ENCODE measurements at regions not wholly inside any gene's neighbourhood (a gene's known extent, or its start where the extent isn't known, plus 50 kb on each side); places are given as distances from the start of the nearest gene placed in this dataset.

DNA sequence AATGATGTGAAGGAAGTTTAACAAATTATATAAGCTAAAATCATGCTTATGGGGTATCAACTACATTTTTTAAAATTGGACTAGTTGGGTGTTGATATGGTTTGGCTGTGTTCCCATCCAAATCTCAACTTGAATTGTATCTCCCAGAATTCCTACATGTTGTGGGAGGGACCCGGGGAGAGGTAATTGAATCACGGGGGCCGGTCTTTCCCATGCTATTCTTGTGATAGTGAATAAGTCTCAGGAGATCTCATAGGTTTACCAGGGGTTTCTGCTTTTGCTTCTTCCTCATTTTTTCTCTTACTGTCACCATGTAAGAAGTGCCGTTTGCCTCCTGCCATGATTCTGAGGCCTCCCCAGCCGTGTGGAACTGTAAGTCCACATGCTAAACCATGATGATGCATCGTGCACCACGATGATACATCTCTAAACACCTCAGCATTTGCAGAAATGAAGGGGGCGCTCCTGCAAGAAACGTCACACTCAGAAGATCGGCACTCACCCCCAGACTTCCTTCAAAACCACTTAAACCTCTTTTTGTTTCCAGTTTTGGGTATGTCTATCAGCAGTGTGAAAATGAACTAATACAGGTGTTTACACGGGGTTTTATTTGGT is 340.0 kb downstream of the SHANK2 start:
- Histone ChIP-seq H3K9ac (ENCODE audit: low read length in 2 of 2) (peak overlapping the region in 1 of 2 donors; percentile 77), H3K27ac (ENCODE audit: low read length) (peak overlapping the region; percentile 98), H3K36me3 (ENCODE audit: control insufficient read depth in 2 of 2, insufficient read depth in 2 of 2, low read length in 2 of 2) (no peaks in the 10 kb centered on the region), H3K9me3 (ENCODE audit: control insufficient read depth in 2 of 2, low read length in 2 of 2) (no peaks in the 10 kb centered on the region), H3K27me3 (ENCODE audit: control insufficient read depth in 1 of 2, insufficient read depth in 2 of 2, low read length in 2 of 2) (no peaks in the 10 kb centered on the region), H3K4me3 (ENCODE audit: low read length in 2 of 2) (no peak overlapping the region), H3K4me1 (ENCODE audit: control insufficient read depth, insufficient read depth, low read length) (peaks cover 26% of the 10 kb centered on the region)

GRCh38 chr11:70913715-70914231 is 338.6 kb downstream of the SHANK2 start:
- Histone ChIP-seq H3K4me1 (ENCODE audit: control insufficient read depth, insufficient read depth, low read length) (peaks cover 17% of the 10 kb centered on the region), H3K27me3 (ENCODE audit: control insufficient read depth in 1 of 2, insufficient read depth in 2 of 2, low read length in 2 of 2) (no peaks in the 10 kb centered on the region), H3K9me3 (ENCODE audit: control insufficient read depth in 2 of 2, low read length in 2 of 2) (peaks cover 0 to 2% of the 10 kb centered on the region in 2 donors), H3K27ac (ENCODE audit: low read length) (peak overlapping the region; percentile 98), H3K4me3 (ENCODE audit: low read length in 2 of 2) (peak overlapping the region; percentile 45 to 63), H3K36me3 (ENCODE audit: control insufficient read depth in 2 of 2, insufficient read depth in 2 of 2, low read length in 2 of 2) (no peaks in the 10 kb centered on the region), H3K9ac (ENCODE audit: low read length in 2 of 2) (peak overlapping the region; percentile 77 to 87)

DNA sequence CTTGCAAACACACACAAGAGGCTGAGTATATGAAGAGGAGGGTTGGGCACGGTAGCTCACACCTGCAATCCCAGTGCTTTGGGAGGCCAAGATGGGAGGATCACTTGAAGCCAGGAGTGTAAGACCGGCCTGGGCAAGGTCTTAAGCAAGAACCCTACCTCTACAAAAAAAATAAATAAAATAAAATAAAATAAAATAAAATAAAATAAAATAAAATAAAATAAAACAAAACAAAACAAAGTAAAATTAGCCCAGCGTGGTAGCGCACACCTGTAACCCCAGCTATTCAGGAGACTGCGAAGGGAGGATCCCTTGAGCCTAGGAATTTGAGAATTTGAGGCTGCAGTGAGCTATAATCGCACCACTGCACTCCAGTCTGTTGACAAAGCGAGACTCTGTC is 337.9 kb downstream of the SHANK2 start:
- Histone ChIP-seq H3K4me3 (ENCODE audit: low read length in 2 of 2) (no peak overlapping the region), H3K27me3 (ENCODE audit: control insufficient read depth in 1 of 2, insufficient read depth in 2 of 2, low read length in 2 of 2) (no peaks in the 10 kb centered on the region), H3K27ac (ENCODE audit: low read length) (peak overlapping the region; percentile 98), H3K9me3 (ENCODE audit: control insufficient read depth in 2 of 2, low read length in 2 of 2) (peaks cover 0 to 2% of the 10 kb centered on the region in 2 donors), H3K4me1 (ENCODE audit: control insufficient read depth, insufficient read depth, low read length) (peaks cover 13% of the 10 kb centered on the region), H3K36me3 (ENCODE audit: control insufficient read depth in 2 of 2, insufficient read depth in 2 of 2, low read length in 2 of 2) (no peaks in the 10 kb centered on the region), H3K9ac (ENCODE audit: low read length in 2 of 2) (peak overlapping the region; percentile 77 to 87)

- H3K4me3 ChIP-seq (ENCODE audit: low read length in 2 of 2): no peak overlapping the region
- H3K9me3 ChIP-seq (ENCODE audit: control insufficient read depth in 2 of 2, low read length in 2 of 2): peaks cover 2 to 3% of the 10 kb centered on the region in 2 donors
- H3K36me3 ChIP-seq (ENCODE audit: control insufficient read depth in 2 of 2, insufficient read depth in 2 of 2, low read length in 2 of 2): no peaks in the 10 kb centered on the region
- H3K9ac ChIP-seq (ENCODE audit: low read length in 2 of 2): no peak overlapping the region
- peaks cover 10% of the 10 kb centered on the region for H3K4me1 ChIP-seq (ENCODE audit: control insufficient read depth, insufficient read depth, low read length)
- H3K27ac ChIP-seq (ENCODE audit: low read length): peak overlapping the region; percentile 49
- H3K27me3 ChIP-seq (ENCODE audit: control insufficient read depth in 1 of 2, insufficient read depth in 2 of 2, low read length in 2 of 2): no peaks in the 10 kb centered on the region
Observed at GRCh38 chr11:70915158-70915985, 337.0 kb downstream of the SHANK2 start.

- H3K36me3 ChIP-seq (ENCODE audit: control insufficient read depth in 2 of 2, insufficient read depth in 2 of 2, low read length in 2 of 2): no peaks in the 10 kb centered on the region
- peaks cover 9 to 11% of the 10 kb centered on the region in 2 donors for H3K9me3 ChIP-seq (ENCODE audit: control insufficient read depth in 2 of 2, low read length in 2 of 2)
- no peak overlapping the region for H3K4me3 ChIP-seq (ENCODE audit: low read length in 2 of 2)
- H3K27me3 ChIP-seq (ENCODE audit: control insufficient read depth in 1 of 2, insufficient read depth in 2 of 2, low read length in 2 of 2): no peaks in the 10 kb centered on the region
- H3K4me1 ChIP-seq (ENCODE audit: control insufficient read depth, insufficient read depth, low read length): peaks cover 10% of the 10 kb centered on the region
- no peak overlapping the region for H3K27ac ChIP-seq (ENCODE audit: low read length)
- H3K9ac ChIP-seq (ENCODE audit: low read length in 2 of 2): no peak overlapping the region
Observed at GRCh38 chr11:70916351-70916750, 336.0 kb downstream of the SHANK2 start.

GRCh38 chr11:70918242-70918641 is 334.1 kb downstream of the SHANK2 start:
- Histone ChIP-seq H3K9ac (ENCODE audit: low read length in 2 of 2) (no peak overlapping the region), H3K36me3 (ENCODE audit: control insufficient read depth in 2 of 2, insufficient read depth in 2 of 2, low read length in 2 of 2) (no peaks in the 10 kb centered on the region), H3K27ac (ENCODE audit: low read length) (no peak overlapping the region), H3K4me3 (ENCODE audit: low read length in 2 of 2) (no peak overlapping the region), H3K9me3 (ENCODE audit: control insufficient read depth in 2 of 2, low read length in 2 of 2) (peaks cover 14 to 24% of the 10 kb centered on the region in 2 donors), H3K4me1 (ENCODE audit: control insufficient read depth, insufficient read depth, low read length) (peaks cover 8% of the 10 kb centered on the region), H3K27me3 (ENCODE audit: control insufficient read depth in 1 of 2, insufficient read depth in 2 of 2, low read length in 2 of 2) (no peaks in the 10 kb centered on the region)

DNA sequence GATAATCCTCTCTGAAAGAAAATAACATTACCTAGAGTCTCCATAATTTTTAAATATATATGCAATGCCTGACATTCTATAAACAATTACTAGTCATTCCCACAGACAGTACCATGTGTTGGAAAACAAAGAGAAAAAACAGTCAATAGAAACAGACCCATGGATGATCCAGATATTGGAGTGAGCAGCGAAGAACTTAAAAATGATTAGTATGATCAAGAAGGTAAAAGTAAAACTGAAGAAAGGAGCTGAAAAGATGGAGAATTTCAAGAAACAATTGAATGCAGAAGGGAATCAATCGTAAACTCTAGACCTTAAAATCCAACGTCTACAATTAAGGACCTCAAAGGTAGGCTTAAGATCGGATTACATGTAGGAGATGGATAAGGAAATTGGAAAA is 330.6 kb downstream of the SHANK2 start:
- H3K36me3 ChIP-seq (ENCODE audit: control insufficient read depth in 2 of 2, insufficient read depth in 2 of 2, low read length in 2 of 2): no peaks in the 10 kb centered on the region
- no peaks in the 10 kb centered on the region for H3K27me3 ChIP-seq (ENCODE audit: control insufficient read depth in 1 of 2, insufficient read depth in 2 of 2, low read length in 2 of 2)
- H3K9ac ChIP-seq (ENCODE audit: low read length in 2 of 2): no peak overlapping the region
- H3K4me1 ChIP-seq (ENCODE audit: control insufficient read depth, insufficient read depth, low read length): peaks cover 6% of the 10 kb centered on the region
- no peak overlapping the region for H3K4me3 ChIP-seq (ENCODE audit: low read length in 2 of 2)
- H3K27ac ChIP-seq (ENCODE audit: low read length): no peak overlapping the region
- peaks cover 14 to 24% of the 10 kb centered on the region in 2 donors for H3K9me3 ChIP-seq (ENCODE audit: control insufficient read depth in 2 of 2, low read length in 2 of 2)

DNA sequence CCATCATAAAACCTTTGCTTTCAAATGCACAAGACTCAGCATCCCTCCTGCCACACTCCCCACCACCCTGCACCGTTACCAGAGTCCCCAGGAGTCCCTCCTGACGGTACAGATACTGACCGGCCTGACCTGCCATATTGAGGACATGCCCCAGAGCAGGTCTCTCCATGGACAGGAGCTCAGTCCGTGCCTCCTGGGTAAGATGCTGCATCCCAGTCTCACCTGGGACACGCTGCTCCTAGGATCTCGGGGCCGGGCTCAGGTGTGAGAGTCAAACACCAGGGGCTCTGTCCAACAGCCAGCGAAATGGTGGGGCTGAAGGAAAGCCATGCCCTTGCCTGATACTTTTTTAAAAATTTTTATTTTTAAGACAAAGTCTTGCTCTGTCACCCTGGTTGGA is 328.3 kb downstream of the SHANK2 start:
- H3K27me3 ChIP-seq (ENCODE audit: control insufficient read depth in 1 of 2, insufficient read depth in 2 of 2, low read length in 2 of 2): no peaks in the 10 kb centered on the region
- H3K4me3 ChIP-seq (ENCODE audit: low read length in 2 of 2): no peak overlapping the region
- peaks cover 12 to 25% of the 10 kb centered on the region in 2 donors for H3K9me3 ChIP-seq (ENCODE audit: control insufficient read depth in 2 of 2, low read length in 2 of 2)

GRCh38 chr11:70925238-70925637 is 327.1 kb downstream of the SHANK2 start:
- Histone ChIP-seq H3K9ac (ENCODE audit: low read length in 2 of 2) (no peak overlapping the region), H3K9me3 (ENCODE audit: control insufficient read depth in 2 of 2, low read length in 2 of 2) (peaks cover 14 to 24% of the 10 kb centered on the region in 2 donors), H3K4me3 (ENCODE audit: low read length in 2 of 2) (no peak overlapping the region), H3K4me1 (ENCODE audit: control insufficient read depth, insufficient read depth, low read length) (peaks cover 7% of the 10 kb centered on the region), H3K36me3 (ENCODE audit: control insufficient read depth in 2 of 2, insufficient read depth in 2 of 2, low read length in 2 of 2) (no peaks in the 10 kb centered on the region), H3K27me3 (ENCODE audit: control insufficient read depth in 1 of 2, insufficient read depth in 2 of 2, low read length in 2 of 2) (no peaks in the 10 kb centered on the region), H3K27ac (ENCODE audit: low read length) (no peak overlapping the region)

More for the DNA sequence above, 328.3 kb downstream of the SHANK2 start:
- Histone ChIP-seq H3K27ac (ENCODE audit: low read length) (no peak overlapping the region), H3K36me3 (ENCODE audit: control insufficient read depth in 2 of 2, insufficient read depth in 2 of 2, low read length in 2 of 2) (no peaks in the 10 kb centered on the region), H3K9ac (ENCODE audit: low read length in 2 of 2) (no peak overlapping the region), H3K4me1 (ENCODE audit: control insufficient read depth, insufficient read depth, low read length) (peaks cover 7% of the 10 kb centered on the region)

DNA sequence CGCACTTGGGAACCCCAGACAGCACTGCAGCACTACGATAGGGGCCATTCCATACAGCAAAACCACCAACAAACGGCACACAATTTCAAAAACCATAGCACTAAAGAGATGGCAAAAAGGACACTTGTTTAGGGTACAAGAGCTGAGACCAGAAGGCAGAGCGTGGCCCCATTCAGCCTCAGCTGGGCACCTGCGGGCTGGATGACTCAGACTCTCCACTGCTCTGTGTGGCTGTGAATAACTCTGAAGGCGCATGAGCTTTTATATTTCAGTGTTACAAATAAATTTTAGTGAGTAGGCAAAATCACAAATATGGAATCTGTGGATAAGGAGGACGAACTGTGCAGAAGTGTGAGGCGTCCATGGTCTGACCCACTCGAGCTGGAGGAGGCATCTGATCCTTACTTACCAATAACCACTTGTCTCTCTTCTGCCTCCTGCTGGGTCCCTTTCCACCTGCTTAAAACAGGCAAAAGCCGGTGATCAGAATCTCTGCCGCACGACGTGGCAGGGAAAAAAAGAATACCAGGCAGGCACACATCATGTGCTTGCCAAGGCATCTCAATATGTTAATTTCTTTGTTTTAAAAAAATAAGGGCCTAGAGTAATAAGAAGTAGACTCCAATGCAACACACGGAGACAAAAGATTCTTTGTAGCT is 325.7 kb downstream of the SHANK2 start:
- peaks cover 7% of the 10 kb centered on the region for H3K4me1 ChIP-seq (ENCODE audit: control insufficient read depth, insufficient read depth, low read length)
- no peak overlapping the region for H3K9ac ChIP-seq (ENCODE audit: low read length in 2 of 2)
- H3K27me3 ChIP-seq (ENCODE audit: control insufficient read depth in 1 of 2, insufficient read depth in 2 of 2, low read length in 2 of 2): no peaks in the 10 kb centered on the region
- H3K27ac ChIP-seq (ENCODE audit: low read length): no peak overlapping the region
- no peaks in the 10 kb centered on the region for H3K36me3 ChIP-seq (ENCODE audit: control insufficient read depth in 2 of 2, insufficient read depth in 2 of 2, low read length in 2 of 2)
- H3K9me3 ChIP-seq (ENCODE audit: control insufficient read depth in 2 of 2, low read length in 2 of 2): peaks cover 6 to 12% of the 10 kb centered on the region in 2 donors
- no peak overlapping the region for H3K4me3 ChIP-seq (ENCODE audit: low read length in 2 of 2)
